ENCODE measurements at regions not wholly inside any gene's neighbourhood (a gene's known extent, or its start where the extent isn't known, plus 50 kb on each side); places are given as distances from the start of the nearest gene placed in this dataset.

- H3K9me3 Mint-ChIP-seq = no peaks in the 10 kb centered on the region
- no peaks in the 10 kb centered on the region for H3K36me3 Mint-ChIP-seq
- H3K27me3 Mint-ChIP-seq = peaks cover 49% of the 10 kb centered on the region
- H3K27ac Mint-ChIP-seq = no peak overlapping the region
- no peak for ATAC-seq (ENCODE audit: low read depth)
- no peak overlapping the region for H3K4me3 Mint-ChIP-seq
- DNase-seq = no peak
- POLR2A ChIA-PET = no interaction called here
- H3K4me1 Mint-ChIP-seq = peaks cover 5% of the 10 kb centered on the region
These were observed 275.4 kb upstream of the NEBL start for GRCh38 chr10:21172542-21172929.

- H3K4me1 Mint-ChIP-seq = peaks cover 5% of the 10 kb centered on the region
- H3K4me3 Mint-ChIP-seq = no peak overlapping the region
- no peaks in the 10 kb centered on the region for H3K9me3 Mint-ChIP-seq
- H3K27ac Mint-ChIP-seq = no peak overlapping the region
- ATAC-seq (ENCODE audit: low read depth) (no peak), DNase-seq (no peak)
- H3K36me3 Mint-ChIP-seq = no peaks in the 10 kb centered on the region
- H3K27me3 Mint-ChIP-seq = peaks cover 47% of the 10 kb centered on the region
- POLR2A ChIA-PET = no interaction called here
These were observed 274.9 kb upstream of the NEBL start for GRCh38 chr10:21171936-21172541.

GRCh38 chr10:21171197-21171935 is 274.3 kb upstream of the NEBL start:
- DNase-seq (no peak), ATAC-seq (ENCODE audit: low read depth) (no peak)
- no peak overlapping the region for H3K27ac Mint-ChIP-seq
- H3K9me3 Mint-ChIP-seq = peaks cover under 1% of the 10 kb centered on the region
- POLR2A ChIA-PET = no interaction called here
- peaks cover 5% of the 10 kb centered on the region for H3K4me1 Mint-ChIP-seq
- H3K27me3 Mint-ChIP-seq = peaks cover 41% of the 10 kb centered on the region
- no peaks in the 10 kb centered on the region for H3K36me3 Mint-ChIP-seq
- H3K4me3 Mint-ChIP-seq = no peak overlapping the region

- DNase-seq (no peak), ATAC-seq (ENCODE audit: low read depth) (no peak)
- Mint-ChIP-seq H3K4me3 (no peak overlapping the region), H3K36me3 (no peaks in the 10 kb centered on the region), H3K27ac (no peak overlapping the region), H3K27me3 (peaks cover 30% of the 10 kb centered on the region), H3K9me3 (peaks cover 2% of the 10 kb centered on the region), H3K4me1 (peaks cover 7% of the 10 kb centered on the region)
- POLR2A ChIA-PET = no interaction called here
These were observed 273.1 kb upstream of the NEBL start for GRCh38 chr10:21170216-21170615.

GRCh38 chr10:21169271-21169670 is 272.2 kb upstream of the NEBL start:
- no peak overlapping the region for H3K27ac Mint-ChIP-seq
- POLR2A ChIA-PET = no interaction called here
- peaks cover 2% of the 10 kb centered on the region for H3K4me1 Mint-ChIP-seq
- ATAC-seq (ENCODE audit: low read depth) = no peak
- H3K4me3 Mint-ChIP-seq = no peak overlapping the region
- no peaks in the 10 kb centered on the region for H3K36me3 Mint-ChIP-seq
- DNase-seq = no peak
- peaks cover 23% of the 10 kb centered on the region for H3K27me3 Mint-ChIP-seq
- H3K9me3 Mint-ChIP-seq = peaks cover 2% of the 10 kb centered on the region

- peaks cover 13% of the 10 kb centered on the region for H3K27me3 Mint-ChIP-seq
- POLR2A ChIA-PET = no interaction called here
- H3K36me3 Mint-ChIP-seq = no peaks in the 10 kb centered on the region
- peaks cover 2% of the 10 kb centered on the region for H3K9me3 Mint-ChIP-seq
- no peak for ATAC-seq (ENCODE audit: low read depth)
- no peak overlapping the region for H3K4me3 Mint-ChIP-seq
- peaks cover 2% of the 10 kb centered on the region for H3K4me1 Mint-ChIP-seq
- no peak for DNase-seq
- no peak overlapping the region for H3K27ac Mint-ChIP-seq
These were observed 270.3 kb upstream of the NEBL start for GRCh38 chr10:21167288-21168010.

GRCh38 chr10:21166557-21167287 is 269.6 kb upstream of the NEBL start:
- H3K27ac Mint-ChIP-seq = no peak overlapping the region
- POLR2A ChIA-PET = no interaction called here
- DNase-seq (no peak), ATAC-seq (ENCODE audit: low read depth) (no peak)
- H3K4me3 Mint-ChIP-seq = no peak overlapping the region
- H3K9me3 Mint-ChIP-seq = peaks cover 2% of the 10 kb centered on the region
- H3K4me1 Mint-ChIP-seq = peaks cover 2% of the 10 kb centered on the region
- peaks cover 6% of the 10 kb centered on the region for H3K27me3 Mint-ChIP-seq
- no peaks in the 10 kb centered on the region for H3K36me3 Mint-ChIP-seq

- Mint-ChIP-seq H3K27ac (no peak overlapping the region), H3K4me3 (no peak overlapping the region), H3K4me1 (peaks cover 2% of the 10 kb centered on the region), H3K36me3 (no peaks in the 10 kb centered on the region), H3K9me3 (peaks cover 2% of the 10 kb centered on the region), H3K27me3 (no peaks in the 10 kb centered on the region)
- no peak for DNase-seq
- no peak for ATAC-seq (ENCODE audit: low read depth)
- POLR2A ChIA-PET = no interaction called here
These were observed 268.4 kb upstream of the NEBL start for GRCh38 chr10:21165489-21165888.

GRCh38 chr10:21164687-21165086 is 267.6 kb upstream of the NEBL start:
- POLR2A ChIA-PET = no interaction called here
- Mint-ChIP-seq H3K4me3 (no peak overlapping the region), H3K9me3 (peaks cover 2% of the 10 kb centered on the region), H3K27me3 (no peaks in the 10 kb centered on the region), H3K27ac (no peak overlapping the region), H3K4me1 (peaks cover 2% of the 10 kb centered on the region), H3K36me3 (no peaks in the 10 kb centered on the region)
- ATAC-seq (ENCODE audit: low read depth) (no peak), DNase-seq (no peak)

- ATAC-seq (ENCODE audit: low read depth) = no peak
- Mint-ChIP-seq H3K27me3 (no peaks in the 10 kb centered on the region), H3K36me3 (no peaks in the 10 kb centered on the region), H3K4me1 (peaks cover 2% of the 10 kb centered on the region), H3K4me3 (no peak overlapping the region), H3K9me3 (peaks cover 2% of the 10 kb centered on the region), H3K27ac (no peak overlapping the region)
- DNase-seq = no peak
- POLR2A ChIA-PET = no interaction called here
These were observed 265.8 kb upstream of the NEBL start for GRCh38 chr10:21162948-21163347.

- Mint-ChIP-seq H3K27me3 (no peaks in the 10 kb centered on the region), H3K4me3 (no peak overlapping the region), H3K4me1 (peaks cover 2% of the 10 kb centered on the region), H3K27ac (no peak overlapping the region), H3K36me3 (no peaks in the 10 kb centered on the region), H3K9me3 (peaks cover 2% of the 10 kb centered on the region)
- POLR2A ChIA-PET = no interaction called here
- no peak for ATAC-seq (ENCODE audit: low read depth)
- DNase-seq = no peak
These were observed 264.5 kb upstream of the NEBL start for GRCh38 chr10:21161647-21162046.

GRCh38 chr10:21161090-21161625 is 264.0 kb upstream of the NEBL start:
- Mint-ChIP-seq H3K4me1 (no peaks in the 10 kb centered on the region), H3K4me3 (no peak overlapping the region), H3K27me3 (peaks cover 2% of the 10 kb centered on the region), H3K36me3 (no peaks in the 10 kb centered on the region), H3K27ac (no peak overlapping the region), H3K9me3 (no peaks in the 10 kb centered on the region)
- ATAC-seq (ENCODE audit: low read depth) (no peak), DNase-seq (no peak)
- POLR2A ChIA-PET = no interaction called here

- Mint-ChIP-seq H3K4me1 (no peaks in the 10 kb centered on the region), H3K27me3 (peaks cover 6% of the 10 kb centered on the region)
These were observed 263.0 kb upstream of the NEBL start for GRCh38 chr10:21160116-21160515.

More at GRCh38 chr10:21160116-21160515, 263.0 kb upstream of the NEBL start:
- no peaks in the 10 kb centered on the region for H3K36me3 Mint-ChIP-seq
- H3K4me3 Mint-ChIP-seq = no peak overlapping the region
- H3K9me3 Mint-ChIP-seq = no peaks in the 10 kb centered on the region
- H3K27ac Mint-ChIP-seq = no peak overlapping the region
- no peak for ATAC-seq (ENCODE audit: low read depth)
- no peak for DNase-seq
- POLR2A ChIA-PET = no interaction called here

Measured in activated naive CD8-positive, alpha-beta T cell treated with anti-CD3 and anti-CD28 coated beads, Interleukin-2, amount 10 ng/mL, durations not matched to agents 7 days and 5 days (primary cell).